GM19397 (cell line): ENCODE measurements at regions not wholly inside any gene's neighbourhood (a gene's known extent, or its start where the extent isn't known, plus 50 kb on each side); places are given as distances from the start of the nearest gene placed in this dataset.

Source experiments
- ATAC-seq: cut with Tn5 transposase; IDR thresholded peaks from one replicate; pipeline ENCODE4 v1.9.1; 2021; ENCODE audit warnings: mild to moderate bottlenecking, moderate library complexity; ENCODE audit not compliant: unreplicated experiment

DNA sequence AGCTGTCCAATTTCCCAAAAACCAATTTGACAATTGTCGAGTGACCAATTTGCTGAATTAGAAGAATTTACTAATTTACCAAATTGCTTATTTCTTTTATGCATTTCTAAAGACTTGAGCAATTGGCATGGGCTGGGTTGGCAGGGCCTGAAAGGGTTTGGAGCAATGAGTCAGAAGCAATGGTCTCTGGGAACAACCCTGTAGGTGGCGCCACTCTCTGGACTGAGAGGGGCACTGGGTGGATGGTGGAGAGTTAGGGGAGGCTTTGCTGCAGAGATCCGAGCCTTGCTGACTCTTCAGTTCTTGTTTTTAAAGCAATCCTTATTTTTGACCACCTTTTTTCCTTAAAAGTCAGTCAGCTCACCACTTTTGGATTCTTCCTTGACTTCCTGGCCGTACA lies 71.5 kb upstream of the RPS23 start:
- no peak for ATAC-seq

DNA sequence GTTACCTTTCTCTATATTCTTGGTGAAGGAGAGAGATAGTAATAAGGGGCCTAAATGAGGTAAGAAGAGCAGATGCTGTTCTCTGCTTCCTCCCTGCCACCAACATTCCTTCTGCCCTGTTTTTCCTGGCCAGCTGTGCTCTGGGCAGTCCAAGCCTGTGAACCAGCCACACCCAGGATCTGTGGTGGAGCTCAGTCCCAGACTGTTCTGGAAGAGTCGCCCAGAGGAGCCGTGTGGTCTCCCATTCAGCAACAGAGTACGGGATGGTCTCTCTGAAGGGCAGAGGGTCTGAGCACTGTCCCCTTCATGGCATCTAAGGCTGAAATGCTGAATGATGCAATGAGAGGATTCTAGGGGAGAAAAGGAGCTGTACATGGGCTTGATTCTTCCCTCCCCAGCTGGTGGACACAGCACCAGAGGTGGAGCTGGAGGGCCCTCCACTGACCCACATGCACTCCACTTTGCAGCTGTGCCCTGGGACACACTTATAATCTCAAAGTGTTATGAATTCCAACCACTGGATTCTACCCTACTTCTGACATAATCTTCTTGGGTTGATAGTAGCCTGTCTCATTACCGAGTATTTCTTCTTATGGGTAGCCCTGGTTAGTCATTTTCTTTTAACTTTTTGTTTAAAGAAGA lies 70.8 kb upstream of the RPS23 start:
- ATAC-seq: no peak

- no peak for ATAC-seq
These were observed 69.2 kb upstream of the RPS23 start for GRCh38 chr5:82347201-82347865.

- no peak for ATAC-seq
These were observed 68.4 kb upstream of the RPS23 start for GRCh38 chr5:82346399-82347165.

DNA sequence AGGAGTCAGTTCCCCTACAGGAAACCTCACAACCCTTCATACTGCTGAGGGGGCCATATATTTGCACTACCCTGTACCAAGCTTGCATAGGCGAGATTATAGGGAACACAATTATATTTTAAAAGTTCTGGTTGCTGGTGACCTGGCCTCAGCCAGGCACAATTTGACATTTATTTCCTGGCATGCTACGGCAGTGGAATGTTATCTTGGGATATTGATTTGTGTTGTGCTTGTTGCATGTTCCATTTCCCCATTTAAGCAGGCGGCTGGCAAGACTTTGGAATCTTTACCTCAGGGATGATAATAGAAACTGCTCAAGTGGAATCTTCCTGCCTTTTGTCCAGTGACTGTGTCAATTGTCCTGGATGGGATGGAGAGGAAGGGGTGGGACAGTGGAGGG lies 67.0 kb upstream of the RPS23 start:
- ATAC-seq: no peak

DNA sequence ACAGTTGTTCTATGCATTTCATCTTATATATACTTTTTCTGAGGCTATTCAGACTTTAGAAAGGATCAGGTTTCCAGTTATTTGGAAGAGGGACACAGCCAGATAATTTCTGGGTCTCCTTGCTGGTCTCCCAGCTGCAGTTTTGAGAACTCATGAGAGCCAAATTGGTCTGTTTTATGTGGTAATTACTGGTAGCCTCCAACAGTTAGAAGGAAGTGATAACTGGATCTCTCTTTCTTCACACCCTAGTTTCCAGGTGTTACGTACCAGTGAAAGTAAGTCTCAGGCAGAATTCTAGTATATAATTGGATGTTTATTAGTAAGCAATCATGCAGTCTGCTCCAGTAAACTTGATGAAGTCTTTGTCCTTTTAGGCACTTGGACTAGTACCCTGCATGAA lies 63.2 kb upstream of the RPS23 start:
- no peak for ATAC-seq

DNA sequence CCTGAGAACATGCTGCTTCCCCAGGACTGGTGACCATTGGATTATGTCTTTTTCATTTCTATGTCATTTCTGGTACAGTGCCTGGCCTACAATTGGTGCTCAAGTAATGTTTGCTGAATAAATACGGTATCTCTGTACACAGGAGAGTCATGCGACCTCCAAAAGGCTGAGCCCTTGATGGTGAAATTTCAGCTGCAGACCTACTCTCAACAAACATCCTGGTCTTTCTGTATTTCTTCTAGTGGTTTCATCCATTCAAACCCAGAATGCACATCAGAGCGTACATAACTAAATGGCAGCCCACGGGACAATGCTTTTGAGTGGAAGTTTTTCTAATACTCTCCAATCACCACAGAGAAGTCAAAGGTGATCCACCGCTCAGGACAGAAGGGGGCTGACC lies 62.6 kb upstream of the RPS23 start:
- no peak for ATAC-seq

DNA sequence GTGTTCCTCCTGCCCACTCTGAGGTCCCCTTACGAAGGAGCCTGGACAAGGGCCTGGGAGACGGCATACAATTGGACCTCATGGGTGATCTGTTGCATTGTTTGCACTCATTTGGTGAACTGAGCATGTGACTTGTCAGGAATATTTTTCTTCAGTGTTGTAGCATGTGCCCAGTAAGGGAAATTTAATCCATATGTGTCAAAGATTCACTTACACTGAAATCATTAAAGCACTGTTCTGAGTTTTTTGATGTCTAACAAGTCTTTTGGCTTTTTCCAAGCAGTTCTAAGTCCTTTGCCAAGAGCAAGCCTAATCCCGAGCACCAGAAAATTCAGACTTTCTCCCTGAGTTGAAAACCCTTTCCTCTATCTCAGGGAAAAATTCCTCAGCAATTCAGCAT lies 61.6 kb upstream of the RPS23 start:
- ATAC-seq: no peak

GRCh38 chr5:82338771-82339373 lies 60.7 kb upstream of the RPS23 start:
- no peak for ATAC-seq

DNA sequence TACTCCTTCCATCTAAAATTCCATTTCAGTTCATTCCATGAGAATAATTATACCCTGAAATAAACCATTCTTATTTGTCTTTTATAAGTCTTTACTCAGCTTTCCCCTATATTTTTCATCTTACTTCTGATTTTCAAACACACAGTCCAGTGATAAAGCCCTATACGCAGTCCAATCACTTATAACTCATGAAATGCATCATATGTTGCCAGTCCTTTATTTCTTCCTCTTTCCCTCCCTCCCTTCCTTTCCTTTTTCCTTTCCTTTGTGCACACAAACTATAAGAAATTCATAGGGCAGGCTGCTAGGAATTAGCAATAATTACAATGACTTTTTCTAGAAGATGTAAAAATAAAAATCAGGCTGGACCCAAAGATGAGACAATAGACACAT lies 58.8 kb upstream of the RPS23 start:
- no peak for ATAC-seq

- no peak for ATAC-seq
These were observed 58.2 kb upstream of the RPS23 start for GRCh38 chr5:82336226-82336958.

GRCh38 chr5:82335806-82336205 lies 57.7 kb upstream of the RPS23 start:
- ATAC-seq: no peak

DNA sequence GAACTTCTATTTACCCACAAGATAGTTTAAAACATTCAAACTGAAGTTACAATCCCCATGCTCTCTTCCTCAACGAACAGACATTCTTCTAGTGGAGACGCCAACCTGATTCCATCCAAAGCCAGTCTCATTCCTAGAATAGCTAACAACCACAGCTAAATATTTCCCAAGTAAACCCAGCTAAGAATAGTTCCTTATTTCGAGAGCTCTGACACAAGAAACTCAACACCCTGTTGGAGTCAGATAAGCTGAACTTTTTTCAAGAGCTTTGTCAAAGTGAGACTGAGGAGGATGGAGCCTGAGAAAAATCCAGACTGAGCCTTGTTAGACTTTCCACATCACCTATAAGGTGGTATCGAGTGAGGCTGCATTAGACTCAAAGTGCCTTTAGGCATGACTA lies 56.7 kb upstream of the RPS23 start:
- no peak for ATAC-seq

- no peak for ATAC-seq
These were observed 56.0 kb upstream of the RPS23 start for GRCh38 chr5:82334085-82334692.

DNA sequence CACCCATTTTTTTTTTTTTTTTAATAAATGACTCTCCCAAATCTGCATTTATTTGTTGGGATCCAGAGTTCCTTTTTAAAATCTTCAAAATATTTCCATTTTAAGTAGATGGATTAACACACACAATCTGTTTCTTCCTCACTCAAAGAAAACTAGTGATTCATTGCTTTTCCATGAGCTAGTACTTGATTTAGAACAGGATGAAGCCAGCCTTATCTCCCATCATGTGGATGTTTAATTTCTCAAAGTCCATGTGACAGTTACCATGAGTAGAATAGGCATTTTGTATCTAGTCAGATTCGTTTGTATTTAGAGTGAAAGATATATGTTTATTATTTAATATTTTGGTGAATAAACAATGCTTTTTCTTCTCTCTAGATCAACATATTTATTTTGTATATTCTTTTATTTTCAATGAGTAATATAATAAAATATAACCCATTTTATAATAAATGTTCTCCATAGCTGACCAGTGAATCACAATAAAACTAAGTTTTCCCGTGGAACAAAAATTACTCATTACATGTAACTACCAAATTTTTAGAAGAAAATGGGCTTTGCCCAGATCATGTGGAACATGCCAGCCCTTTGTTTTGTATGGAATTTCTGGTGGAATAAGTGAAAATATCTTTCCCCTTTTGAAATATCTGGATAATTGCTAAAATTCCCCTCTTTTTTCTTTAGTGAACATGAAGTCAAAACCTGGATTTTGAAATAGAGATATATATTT lies 54.9 kb upstream of the RPS23 start:
- no peak for ATAC-seq

- no peak for ATAC-seq
These were observed 54.1 kb upstream of the RPS23 start for GRCh38 chr5:82332064-82332855.

- ATAC-seq: no peak
These were observed 53.4 kb upstream of the RPS23 start for GRCh38 chr5:82331557-82331956.

GRCh38 chr5:82330530-82331270 lies 52.5 kb upstream of the RPS23 start:
- ATAC-seq: no peak

DNA sequence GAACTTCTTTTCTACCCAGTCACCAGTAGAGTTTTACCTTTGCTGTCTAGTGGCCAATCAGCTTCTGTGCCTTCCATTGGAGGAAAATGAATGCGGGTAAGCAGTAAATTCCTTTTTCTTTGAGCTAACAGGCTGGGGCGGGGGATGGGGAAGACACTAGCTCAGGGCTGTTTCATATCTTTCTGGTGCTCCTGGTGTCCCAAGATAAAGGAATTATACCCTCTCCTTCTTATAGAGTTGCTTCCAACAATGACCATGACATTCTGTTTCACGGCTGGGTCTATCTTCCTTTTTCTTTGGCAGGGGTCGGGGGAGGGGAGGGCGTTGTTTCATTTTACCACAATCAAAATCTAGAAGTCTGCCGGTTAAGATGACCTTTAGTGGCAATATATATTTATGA lies 51.2 kb upstream of the RPS23 start:
- no peak for ATAC-seq
